GM19043 (cell line): ENCODE measurements at regions not wholly inside any gene's neighbourhood (a gene's known extent, or its start where the extent isn't known, plus 50 kb on each side); places are given as distances from the start of the nearest gene placed in this dataset.

Experiments used
- ATAC-seq: cut with Tn5 transposase; IDR thresholded peaks from one replicate; pipeline ENCODE4 v1.9.1; 2021; ENCODE audit warnings: low read depth; ENCODE audit not compliant: unreplicated experiment

DNA sequence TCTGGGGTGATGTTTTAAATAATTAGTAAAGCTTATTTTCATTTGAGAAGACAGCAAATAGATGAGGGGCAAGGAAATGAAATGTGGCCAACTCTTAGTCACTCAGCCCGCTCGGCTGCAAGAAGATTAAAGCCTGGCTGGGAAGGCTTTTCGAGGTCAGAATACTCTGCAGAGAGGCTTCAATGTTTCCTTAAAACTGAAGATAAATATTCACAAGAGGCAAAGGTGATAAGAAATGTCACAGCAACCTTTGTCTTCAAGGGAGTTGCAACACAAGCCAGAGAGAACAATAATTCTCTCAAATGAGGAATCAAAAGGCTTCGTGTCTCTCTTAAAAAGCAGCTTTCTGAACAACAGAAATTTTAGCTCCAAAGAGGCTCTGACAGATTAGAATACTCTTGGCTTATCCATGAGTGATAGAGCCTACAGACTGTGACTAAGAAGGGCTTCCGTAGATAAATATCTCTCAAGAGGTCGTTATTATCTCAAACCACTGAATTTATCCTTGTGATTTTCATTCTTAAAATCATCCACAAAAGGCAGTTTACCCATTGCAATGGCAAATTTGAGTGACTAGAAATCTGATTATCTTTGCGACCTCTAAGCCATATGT lies 92.5 kb downstream of the KLF6 start:
- no peak for ATAC-seq

DNA sequence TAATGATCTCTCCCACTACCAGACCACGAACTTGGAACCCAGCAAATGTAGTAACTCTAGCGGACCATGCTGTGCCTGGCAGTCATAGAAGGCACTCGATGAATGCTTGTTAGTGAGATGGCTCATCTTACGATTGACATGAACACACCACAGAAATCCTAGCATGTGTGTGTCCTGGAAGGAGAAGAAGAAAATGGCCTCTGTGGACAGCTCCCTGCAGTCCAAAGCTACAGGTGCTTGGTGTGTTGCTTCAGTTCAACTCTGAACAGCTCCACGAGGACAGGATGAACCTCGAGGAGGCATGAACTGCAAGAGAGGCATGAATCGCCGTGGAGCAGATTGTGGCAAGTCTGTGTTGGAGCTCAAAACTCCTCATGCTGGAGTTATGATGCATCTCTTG lies 93.5 kb downstream of the KLF6 start:
- ATAC-seq = no peak

DNA sequence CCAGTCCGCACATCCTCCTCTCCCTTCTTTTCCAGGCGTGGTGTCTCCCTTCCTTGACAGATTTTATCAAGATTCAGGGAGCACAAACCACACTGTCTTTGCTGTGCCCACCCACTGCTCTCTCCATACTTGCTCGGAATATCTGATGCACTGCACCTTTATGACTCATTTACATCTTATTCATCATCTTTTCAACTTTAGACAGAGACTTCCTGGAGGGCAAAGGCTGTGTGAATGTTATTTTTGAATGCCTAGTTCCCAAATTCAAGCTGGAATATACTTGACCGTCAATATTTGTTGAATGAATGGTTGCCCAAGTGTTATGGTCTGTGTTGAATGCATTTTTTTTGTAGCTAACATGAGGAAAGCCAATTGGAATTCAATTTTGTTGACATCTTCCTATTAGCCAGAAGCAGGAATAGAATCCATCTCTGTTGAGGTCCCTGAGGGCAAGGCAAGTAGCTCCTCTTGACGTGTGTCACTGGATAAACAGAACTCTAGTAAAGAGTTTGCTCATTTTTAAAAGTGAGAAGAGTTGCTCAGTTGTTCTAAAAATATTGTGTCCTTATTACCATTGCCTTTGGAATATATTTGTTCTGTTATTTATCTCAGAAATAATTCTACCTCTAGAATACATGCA lies 95.0 kb downstream of the KLF6 start:
- ATAC-seq = no peak

DNA sequence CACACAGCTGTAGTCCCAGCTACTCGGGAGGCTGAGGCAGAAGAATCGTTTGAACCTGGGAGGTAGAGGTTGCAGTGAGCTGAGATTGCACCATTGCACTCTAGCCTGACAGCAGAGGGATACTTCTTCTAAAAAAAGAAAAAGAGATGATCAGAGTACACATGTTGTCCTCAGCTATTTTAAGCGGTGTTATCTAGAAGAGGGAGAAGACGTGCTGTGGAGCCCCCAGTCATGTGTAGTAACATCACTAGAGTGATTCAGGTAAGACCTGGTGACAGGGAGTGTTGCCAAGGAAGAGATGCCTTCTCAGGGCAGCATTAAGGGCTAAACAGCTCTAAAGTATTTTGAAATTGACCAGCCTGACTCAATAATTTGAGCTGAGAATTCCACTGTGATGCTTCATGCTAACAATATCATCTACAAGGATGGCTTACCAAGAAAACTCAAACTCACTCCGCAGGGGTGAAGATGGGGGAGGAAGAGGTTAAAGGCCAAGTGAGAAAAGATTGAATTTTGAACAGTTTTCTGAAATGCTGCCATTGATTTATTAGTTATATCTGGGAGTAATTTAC lies 97.4 kb downstream of the KLF6 start:
- no peak for ATAC-seq

DNA sequence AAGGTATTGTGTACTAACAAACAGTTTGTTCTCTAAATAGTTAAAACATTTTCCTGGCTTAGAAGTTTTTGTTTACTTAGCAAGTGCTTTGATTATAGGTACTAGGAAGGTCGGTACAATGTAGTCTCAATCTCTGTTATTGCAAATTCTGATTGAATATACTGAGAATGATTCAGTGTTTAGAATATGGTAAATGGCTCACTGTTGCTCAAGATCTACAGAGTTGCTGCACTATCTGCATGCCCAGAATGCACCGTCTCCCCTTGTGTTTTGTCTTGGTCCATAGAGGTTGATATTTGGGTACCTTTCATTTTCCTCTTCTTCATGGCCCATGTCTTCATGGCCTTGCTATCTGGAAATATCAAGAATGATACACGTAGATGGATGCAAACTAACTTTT lies 99.6 kb downstream of the KLF6 start:
- no peak for ATAC-seq

DNA sequence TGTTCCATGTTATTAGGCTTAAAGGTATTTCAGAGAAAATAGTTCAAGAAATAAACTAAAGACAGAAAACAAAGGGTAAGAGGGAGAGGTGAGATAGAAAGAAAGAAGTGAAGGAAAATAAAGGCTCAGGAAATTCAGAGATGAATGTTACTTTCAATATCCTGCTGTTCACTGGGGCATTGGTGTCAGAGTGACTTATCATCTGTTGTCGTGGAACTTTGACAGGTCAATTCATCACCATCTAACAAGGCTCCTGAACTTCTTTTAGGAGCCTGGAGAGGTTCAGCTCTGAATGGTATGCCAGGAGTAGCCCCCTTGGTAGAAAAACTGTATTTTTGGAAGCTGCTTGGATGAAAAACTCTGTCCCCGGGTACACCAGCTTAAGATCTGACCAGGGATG lies 100.1 kb downstream of the KLF6 start:
- no peak for ATAC-seq

DNA sequence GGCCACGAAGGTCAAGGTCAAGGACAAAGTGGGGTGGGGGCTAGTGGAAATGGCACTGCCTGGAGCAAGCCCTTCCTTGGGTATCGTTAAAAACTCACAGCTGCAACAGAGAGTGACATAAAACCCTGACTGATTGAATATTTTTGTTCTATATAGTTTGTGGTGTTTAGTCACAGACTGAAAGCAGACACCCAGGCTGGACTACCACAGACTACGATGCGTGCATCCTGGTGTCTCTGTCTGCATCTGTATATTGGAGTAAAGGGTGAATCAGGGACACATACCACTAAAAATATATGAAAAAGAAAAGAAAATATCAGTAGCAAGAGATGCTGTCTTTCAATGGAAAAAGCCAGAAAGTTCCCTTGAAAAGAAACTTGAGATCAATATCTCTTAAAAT lies 101.4 kb downstream of the KLF6 start:
- no peak for ATAC-seq

DNA sequence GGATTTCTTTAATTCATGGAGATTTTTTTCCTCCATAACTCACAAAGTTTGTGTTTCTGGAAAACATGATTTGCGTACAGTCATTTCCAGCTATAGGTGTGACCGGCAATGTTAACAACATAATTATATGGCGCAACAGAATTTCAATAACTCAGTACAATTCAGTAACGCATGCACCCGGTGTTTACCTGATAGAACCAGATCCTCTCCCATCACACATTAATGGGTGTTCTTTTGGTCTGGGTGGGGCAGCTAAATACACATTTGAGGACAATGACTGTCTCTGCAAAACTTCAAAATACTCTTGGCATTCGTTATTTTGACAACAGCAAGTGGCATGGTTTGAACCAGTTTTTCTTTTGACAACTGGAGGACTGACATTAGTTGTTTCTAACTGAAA lies 102.3 kb downstream of the KLF6 start:
- no peak for ATAC-seq

DNA sequence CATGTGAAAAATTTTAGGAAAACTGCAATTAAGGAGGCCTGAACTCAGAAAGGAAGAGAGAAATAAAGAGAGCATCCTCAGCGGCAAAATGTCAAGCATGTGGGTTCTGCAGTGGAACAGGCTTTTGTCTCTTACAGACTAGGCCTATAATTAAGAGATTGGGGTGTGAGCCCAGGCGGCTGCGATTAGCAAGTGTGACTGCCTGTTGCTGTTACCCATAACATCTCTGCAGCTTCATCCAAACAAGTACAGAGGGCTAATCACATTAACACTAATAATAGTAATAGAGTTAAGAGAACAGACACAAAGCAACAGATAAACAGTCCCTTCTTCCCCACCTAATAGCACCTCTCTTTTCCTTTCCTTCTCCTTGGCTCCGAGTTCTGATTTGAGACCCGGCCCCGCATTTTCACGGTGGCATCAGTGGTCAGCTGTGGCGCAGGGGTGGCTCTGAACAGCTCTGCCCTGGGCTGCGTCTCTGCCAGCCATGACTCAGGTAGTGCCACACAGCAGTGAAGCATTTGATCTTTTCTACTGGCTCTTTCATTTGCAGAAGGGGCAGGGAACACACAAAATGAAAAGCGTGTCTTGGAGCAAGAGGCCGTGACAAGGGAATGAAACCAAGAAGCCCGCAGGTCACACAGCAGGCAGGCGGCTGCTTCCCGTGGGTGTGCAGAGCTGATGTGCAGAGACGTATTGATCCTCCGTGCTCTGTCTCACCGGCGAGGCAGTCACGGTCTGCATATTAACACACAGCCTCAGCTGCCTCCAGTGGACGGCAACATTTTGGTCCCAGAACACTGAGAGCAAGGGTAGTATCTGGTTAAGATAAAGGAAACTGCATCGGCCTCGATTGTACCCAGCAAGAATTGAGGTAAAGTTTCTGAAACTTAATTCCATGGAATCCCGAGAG lies 103.1 kb downstream of the KLF6 start:
- no peak for ATAC-seq

DNA sequence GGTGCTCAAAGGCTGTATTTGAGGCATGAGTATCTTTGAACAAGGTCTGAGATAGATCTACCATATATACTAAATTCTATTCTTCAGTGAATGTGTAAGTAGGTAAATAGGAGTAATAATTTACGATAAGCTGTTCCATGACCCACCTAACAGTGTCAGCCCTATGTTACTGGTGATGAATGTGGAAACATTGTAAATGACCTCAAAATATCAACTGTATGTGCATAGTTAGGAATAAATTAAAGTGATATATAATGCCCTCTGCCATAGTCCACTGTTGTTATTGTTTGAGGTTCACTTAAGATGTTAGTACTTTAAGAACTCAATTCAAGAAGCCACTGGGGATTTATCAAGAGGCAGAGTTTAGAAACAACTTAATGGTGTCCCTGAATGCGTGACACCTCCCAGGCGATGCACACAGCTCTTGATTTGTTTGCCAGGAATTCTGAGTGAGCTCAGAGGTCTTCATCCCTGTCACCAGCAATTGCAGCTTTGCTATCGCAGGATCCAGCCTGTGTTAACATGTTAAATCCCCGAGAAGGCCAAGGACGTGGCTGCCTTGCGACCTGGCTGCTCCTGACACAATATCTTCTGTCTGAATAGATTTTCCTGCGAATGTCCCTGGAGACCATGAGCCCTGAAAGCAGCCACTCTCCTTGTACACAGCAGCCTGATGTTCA lies 104.9 kb downstream of the KLF6 start:
- ATAC-seq = no peak

DNA sequence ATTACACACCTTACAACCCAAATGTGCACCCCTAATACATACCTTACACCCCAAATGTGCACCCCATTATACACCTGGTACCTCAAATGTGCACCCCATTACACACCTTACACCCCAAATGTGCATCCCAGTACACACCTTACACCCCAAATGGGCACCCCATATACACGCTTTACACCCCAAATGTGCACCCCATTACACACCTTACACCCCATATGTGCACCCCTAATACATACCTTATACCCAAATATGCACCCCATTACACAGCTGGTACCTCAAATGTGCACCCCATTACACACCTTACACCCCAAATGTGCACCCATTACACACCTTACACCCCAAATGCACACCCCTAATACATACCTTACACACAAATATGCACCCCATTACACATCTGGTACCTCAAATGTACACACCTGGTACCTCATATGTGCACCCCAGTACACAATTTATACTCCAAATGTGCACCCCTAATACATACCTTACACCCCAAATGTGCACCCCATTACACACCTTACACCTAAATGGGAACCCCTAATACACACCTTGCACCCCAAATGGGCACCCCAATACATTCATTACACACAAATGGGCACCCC lies 106.3 kb downstream of the KLF6 start:
- ATAC-seq = no peak

DNA sequence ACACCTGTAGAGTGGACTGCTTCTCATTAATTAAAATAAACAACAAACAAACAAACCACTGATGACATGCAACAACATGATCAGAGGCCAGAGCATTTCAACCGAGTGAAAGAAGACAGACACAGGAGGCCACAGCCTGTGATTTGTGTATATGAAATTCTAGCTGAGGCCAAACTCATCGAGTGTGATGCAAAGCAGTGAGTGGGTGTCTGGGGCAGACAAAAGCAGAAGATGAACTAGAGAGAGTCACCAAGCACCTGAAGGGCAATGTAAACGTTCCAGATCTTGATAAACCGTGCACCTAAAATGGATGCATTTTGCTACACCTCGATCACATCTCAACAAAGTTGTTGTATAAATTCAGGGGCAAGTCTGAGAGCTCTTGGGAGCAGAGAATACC lies 108.4 kb downstream of the KLF6 start:
- ATAC-seq = no peak

DNA sequence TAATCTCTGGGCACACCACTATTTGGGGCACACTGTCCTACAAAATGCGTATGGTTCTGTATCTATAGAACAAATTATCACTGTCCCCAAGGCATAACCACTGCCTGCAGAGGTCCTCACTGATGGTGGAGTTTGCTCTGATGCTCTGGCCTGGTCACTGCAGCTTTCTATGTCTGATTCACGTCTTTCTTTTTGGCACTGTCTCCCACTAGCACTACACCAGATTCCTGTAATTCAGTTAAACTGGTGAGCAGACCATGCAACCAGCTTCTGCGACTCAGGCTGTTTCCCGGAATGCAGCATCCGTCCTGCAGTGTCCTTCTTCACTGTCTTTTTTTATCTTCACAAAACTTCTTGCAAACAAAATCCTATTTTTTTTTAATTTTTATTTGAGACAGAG lies 112.8 kb downstream of the KLF6 start:
- no peak for ATAC-seq

DNA sequence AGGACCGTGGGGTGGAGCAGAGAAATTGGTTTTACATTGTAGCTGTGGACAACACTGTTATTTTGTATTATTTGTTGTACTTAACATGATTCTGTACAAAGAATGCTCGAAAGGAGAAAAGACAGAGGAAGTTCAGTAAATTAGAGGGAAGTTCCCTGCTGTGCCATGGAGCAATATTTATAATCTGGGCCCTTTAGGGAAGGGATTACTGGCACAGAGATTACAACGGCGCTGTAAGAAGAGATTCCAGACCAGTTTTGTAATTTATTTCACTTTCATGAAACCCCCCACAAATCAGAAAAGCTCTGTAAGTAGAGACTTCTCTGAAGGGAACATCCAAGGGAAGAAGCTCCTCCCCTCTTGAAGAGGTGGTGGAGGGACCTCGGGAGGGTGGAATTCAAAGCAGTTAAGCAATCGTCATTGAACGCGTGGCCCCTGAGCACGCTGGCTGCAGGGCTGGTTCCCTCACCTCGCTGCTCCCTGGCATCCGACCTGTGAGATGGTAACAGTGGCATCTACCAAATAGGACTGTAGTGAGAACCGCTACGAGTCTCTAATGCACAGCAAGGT lies 113.5 kb downstream of the KLF6 start:
- no peak for ATAC-seq

DNA sequence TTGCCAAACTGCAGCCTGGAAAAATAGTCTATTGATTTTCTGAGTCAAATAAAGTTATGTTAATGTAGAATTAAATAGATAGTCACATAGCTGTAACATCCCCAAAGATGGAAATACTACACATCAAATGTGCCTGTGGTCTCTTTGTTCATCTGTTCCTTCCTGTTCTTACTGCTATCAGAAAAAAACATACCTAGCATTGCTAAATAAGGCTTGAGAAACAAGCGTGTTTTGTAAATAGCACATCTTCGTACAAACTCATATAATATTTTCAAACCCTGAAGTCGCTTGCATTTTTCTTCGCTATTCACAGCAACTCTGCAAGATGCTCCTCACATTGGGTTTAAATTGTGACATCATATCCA lies 116.1 kb downstream of the KLF6 start:
- ATAC-seq = no peak

DNA sequence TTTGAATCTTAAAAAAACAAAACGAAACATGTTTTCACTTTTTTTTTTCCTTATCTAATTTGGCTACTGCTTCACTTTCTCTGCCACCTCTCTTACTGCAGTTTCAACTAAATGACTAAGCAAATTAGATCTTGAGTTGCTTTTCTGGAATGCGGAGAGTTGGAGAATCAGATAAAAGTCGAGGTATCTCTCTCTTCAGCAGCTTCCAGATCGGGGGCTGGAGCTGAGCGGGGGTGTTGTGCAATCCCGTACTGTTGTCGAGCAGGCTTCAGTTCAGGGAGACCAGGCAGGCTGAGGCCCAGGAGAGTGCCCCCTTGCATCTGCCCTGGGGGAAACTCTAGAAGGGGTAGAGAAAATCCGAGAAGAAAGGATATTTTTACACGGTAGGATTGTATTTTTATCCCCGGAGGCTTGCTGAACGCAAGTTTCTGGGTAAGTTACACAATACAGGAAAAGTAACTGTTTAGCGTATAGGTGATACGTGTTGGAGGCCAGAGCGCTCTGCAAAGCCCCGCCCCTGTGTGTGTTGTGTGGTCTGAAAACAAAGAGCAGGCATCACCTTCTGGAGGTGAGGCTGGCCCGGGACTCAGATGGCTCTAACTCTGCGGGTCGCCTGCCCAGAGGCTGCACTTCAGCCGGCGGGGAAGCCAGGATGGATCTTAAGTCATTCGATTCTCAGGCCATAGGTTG lies 116.6 kb downstream of the KLF6 start:
- ATAC-seq = no peak

DNA sequence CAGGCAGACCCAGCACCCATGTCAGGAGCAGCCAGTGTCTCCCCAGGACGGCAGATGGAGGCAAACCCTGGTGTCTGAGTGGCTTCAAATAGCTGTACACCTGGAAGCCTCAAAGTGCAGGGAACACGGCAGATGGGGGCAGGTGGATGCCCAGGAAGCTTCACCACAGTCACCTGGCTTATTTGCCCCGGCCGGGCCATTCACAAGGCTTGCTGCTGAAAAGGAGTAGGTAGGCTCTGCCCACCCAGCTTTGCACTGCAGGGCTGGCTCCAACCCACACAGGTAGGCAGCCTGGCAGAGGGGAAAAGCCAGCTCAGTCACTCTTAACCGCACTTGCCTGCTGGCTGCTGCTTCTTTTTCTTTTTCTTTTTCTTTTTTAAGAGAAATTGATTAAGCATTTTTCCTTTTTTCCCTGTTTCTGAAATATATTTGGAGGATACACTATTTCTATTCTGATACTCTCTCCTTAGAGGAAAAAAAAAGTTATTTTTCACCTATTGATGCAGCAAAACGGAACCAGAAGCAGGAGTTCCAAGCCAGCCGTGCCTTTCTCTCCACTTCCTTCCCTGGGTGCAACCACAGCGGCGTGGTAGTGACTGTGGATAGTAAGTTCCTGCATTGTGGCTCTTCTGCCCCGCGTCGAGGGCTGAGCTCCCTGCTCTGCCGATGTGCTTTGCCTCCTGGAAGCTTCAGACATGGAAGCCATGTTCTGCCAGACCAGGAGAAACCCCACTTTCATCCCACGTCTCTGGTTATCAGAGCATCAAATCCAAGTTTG lies 118.3 kb downstream of the KLF6 start:
- ATAC-seq = no peak

DNA sequence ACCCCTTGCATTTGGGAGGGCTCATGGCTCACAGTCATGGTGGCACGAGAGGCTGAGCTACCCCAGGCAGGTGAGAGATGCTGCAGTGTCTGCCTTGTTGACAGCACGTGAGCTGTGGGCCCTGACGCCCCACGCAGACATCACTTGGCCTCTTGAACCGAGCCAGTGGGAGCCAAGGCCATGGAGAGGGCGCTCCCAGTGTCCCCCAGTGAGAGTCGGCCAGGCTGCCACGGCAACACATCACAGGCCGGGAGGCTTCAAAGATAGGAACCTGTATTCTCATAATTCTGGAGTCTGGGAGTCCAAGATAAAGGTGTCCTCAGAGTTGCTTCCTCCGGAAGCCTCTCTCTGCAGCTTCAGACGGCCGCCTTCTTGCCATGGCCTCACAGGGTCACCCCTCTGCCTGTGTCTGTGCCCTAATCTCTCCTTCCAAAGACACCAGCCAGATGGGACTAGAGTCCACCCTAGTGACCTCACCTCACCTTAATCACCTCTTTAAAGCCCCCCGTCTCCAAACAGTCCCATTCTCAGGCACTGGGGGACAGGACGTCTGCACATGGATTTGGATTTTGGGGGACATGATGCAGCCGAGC lies 119.6 kb downstream of the KLF6 start:
- no peak for ATAC-seq

DNA sequence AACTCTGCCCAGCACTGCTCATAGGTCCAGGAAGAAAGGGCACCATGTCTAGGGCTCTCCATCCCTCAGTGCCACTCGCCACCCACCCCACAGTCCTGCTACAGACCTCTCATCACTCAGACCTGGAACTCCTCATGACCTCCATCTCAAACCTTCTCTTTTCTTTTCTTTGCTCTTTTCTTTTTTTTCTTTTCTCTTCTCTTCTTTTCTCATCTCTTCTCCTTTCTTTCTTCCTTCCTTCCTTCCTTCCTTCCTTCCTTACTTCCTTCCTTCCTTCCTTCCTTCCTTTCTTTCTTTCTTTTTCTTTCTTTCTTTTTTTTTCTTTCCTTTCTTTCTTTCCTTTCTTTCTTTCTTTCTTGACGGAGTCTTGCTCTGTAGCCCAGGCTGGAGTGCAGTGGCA lies 122.2 kb downstream of the KLF6 start:
- ATAC-seq = no peak
